ENCODE measurements at regions not wholly inside any gene's neighbourhood (a gene's known extent, or its start where the extent isn't known, plus 50 kb on each side); places are given as distances from the start of the nearest gene placed in this dataset.

DNA sequence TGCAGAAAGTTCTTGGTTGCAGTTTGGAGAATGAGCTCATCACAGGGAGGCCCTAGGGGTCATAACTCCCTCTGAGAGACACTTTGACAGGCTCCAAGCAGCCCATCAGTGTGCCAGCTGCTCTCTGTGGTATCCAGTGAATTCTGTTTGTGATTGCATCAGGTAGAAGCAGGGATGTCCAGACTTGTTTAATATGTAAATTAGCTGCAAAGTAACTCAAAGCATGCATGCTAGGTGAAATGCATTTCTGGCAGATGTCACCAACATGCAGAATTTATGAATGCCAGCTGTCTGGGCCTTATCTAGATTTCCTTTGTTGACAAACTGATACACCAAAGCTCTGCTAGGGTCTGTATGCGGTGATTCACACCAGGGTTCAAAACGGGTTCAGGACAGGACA lies 123.6 kb upstream of the MTNR1B start (continued):
- TF ChIP-seq, protein P1, sequence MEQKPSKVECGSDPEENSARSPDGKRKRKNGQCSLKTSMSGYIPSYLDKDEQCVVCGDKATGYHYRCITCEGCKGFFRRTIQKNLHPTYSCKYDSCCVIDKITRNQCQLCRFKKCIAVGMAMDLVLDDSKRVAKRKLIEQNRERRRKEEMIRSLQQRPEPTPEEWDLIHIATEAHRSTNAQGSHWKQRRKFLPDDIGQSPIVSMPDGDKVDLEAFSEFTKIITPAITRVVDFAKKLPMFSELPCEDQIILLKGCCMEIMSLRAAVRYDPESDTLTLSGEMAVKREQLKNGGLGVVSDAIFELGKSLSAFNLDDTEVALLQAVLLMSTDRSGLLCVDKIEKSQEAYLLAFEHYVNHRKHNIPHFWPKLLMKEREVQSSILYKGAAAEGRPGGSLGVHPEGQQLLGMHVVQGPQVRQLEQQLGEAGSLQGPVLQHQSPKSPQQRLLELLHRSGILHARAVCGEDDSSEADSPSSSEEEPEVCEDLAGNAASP (CRISPR knock-in tag; IDR thresholded peaks at IDR 0.05; ENCODE audit: borderline replicate concordance) = no peak
- TF ChIP-seq, protein P2, sequence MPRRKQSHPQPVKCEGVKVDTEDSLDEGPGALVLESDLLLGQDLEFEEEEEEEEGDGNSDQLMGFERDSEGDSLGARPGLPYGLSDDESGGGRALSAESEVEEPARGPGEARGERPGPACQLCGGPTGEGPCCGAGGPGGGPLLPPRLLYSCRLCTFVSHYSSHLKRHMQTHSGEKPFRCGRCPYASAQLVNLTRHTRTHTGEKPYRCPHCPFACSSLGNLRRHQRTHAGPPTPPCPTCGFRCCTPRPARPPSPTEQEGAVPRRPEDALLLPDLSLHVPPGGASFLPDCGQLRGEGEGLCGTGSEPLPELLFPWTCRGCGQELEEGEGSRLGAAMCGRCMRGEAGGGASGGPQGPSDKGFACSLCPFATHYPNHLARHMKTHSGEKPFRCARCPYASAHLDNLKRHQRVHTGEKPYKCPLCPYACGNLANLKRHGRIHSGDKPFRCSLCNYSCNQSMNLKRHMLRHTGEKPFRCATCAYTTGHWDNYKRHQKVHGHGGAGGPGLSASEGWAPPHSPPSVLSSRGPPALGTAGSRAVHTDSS (CRISPR knock-in tag; conservative IDR thresholded peaks at IDR 0.05) = no peak
- TF ChIP-seq, protein P3, sequence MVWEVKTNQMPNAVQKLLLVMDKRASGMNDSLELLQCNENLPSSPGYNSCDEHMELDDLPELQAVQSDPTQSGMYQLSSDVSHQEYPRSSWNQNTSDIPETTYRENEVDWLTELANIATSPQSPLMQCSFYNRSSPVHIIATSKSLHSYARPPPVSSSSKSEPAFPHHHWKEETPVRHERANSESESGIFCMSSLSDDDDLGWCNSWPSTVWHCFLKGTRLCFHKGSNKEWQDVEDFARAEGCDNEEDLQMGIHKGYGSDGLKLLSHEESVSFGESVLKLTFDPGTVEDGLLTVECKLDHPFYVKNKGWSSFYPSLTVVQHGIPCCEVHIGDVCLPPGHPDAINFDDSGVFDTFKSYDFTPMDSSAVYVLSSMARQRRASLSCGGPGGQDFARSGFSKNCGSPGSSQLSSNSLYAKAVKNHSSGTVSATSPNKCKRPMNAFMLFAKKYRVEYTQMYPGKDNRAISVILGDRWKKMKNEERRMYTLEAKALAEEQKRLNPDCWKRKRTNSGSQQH (CRISPR knock-in tag; IDR thresholded peaks at IDR 0.05; ENCODE audit: low read depth) = no peak
- no peak for TF ChIP-seq RELA (CRISPR knock-in tag; IDR thresholded peaks at IDR 0.05)
- TF ChIP-seq XRCC5 (optimal IDR thresholded peaks at IDR 0.05; ENCODE audit: low read length) = no peak

DNA sequence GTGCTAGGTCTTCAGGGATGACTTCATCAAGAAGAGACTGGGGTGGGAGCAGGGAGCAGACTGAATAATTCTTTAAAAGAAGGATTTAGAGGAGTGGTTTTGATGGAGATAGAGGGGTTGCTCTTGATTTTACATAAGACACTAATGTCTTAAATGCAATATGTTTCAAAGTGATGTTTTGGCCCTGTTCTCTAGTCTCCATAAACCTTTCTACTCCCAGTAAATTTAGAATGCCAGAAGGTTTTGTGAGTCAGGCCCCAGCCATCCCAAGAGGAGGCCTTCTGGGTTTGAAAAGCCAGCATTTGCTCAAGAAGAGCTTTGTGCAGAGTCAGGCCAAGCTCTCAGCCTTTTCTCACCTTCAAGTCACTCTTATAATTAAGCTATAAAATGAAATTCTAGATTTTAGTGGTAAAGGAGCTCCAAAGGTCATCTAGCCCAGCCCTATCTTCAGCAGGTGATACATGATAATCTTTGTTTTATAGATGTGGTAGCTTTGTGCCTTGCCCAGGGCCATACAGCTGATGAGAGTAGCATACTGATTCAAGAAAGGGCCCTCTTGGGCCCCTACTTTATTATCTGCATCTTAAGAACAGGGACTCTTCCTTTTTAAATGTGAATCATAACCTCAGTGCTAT lies 122.8 kb upstream of the MTNR1B start:
- no peaks in the 10 kb centered on the region for H4K20me1 ChIP-seq (ENCODE audit: insufficient read depth, low read length)
- no peak overlapping the region for H3K27ac ChIP-seq (ENCODE audit: extremely low read length, insufficient read depth, low read length)
- H3K9ac ChIP-seq (ENCODE audit: insufficient read depth, low read depth, low read length) = no peak overlapping the region
- no TSS peak for BruUV-seq (replicated peaks)
- DNase-seq (ENCODE audit: low spot score) (no peak), FAIRE-seq (no peak), ATAC-seq (no peak)
- no peaks in the 10 kb centered on the region for H3K27me3 ChIP-seq (ENCODE audit: control insufficient read depth in 1 of 2, insufficient read depth in 2 of 2, low read length in 2 of 2)
- peaks cover 6% of the 10 kb centered on the region; the same call in 1 of the 2 replicates for H3K4me1 ChIP-seq (ENCODE audit: insufficient read depth, low read length)
- H3K79me2 ChIP-seq (ENCODE audit: insufficient read depth, low read length) = no peaks in the 10 kb centered on the region
- no peak overlapping the region for H2AFZ ChIP-seq (ENCODE audit: low read length)
- in situ Hi-C loops (cut with HindIII; ENCODE audit: extremely low pct_ligation_motif_present, low pct_unique_long_range_greater_than_20kb) = no loop called here
- POLR2A ChIA-PET = no interaction called here
- H3K4me2 ChIP-seq (ENCODE audit: low read depth, low read length) = no peak overlapping the region
- CTCF ChIA-PET (ENCODE audit: low intra/inter-chr PET ratio, low total read pairs) = no interaction called here
- no peak overlapping the region for H3K4me3 ChIP-seq (replicated peaks in 1 of 3; ENCODE audit: insufficient read depth in 1 of 3, low read depth in 2 of 3, low read length in 3 of 3)
- H3K9me3 ChIP-seq (ENCODE audit: low read length) = no peaks in the 10 kb centered on the region
- intact Hi-C loops (cut with micrococcal nuclease; ENCODE audit: unreplicated experiment) = no loop called here
- H3K36me3 ChIP-seq (replicated peaks in 1 of 2; ENCODE audit: control insufficient read depth in 1 of 2, insufficient read depth in 2 of 2, low read length in 2 of 2) = no peaks in the 10 kb centered on the region
- TF ChIP-seq KLF6 (CRISPR knock-in tag; IDR thresholded peaks at IDR 0.05) = no peak
- TF ChIP-seq MYNN (CRISPR knock-in tag; IDR thresholded peaks at IDR 0.05; ENCODE audit: low read depth) = no peak
- no peak for TF ChIP-seq MBNL3 (CRISPR knock-in tag; conservative IDR thresholded peaks at IDR 0.05)
- TF ChIP-seq NFIB (CRISPR knock-in tag; IDR thresholded peaks at IDR 0.05; ENCODE audit: borderline replicate concordance) = no peak
- TF ChIP-seq, protein P4, sequence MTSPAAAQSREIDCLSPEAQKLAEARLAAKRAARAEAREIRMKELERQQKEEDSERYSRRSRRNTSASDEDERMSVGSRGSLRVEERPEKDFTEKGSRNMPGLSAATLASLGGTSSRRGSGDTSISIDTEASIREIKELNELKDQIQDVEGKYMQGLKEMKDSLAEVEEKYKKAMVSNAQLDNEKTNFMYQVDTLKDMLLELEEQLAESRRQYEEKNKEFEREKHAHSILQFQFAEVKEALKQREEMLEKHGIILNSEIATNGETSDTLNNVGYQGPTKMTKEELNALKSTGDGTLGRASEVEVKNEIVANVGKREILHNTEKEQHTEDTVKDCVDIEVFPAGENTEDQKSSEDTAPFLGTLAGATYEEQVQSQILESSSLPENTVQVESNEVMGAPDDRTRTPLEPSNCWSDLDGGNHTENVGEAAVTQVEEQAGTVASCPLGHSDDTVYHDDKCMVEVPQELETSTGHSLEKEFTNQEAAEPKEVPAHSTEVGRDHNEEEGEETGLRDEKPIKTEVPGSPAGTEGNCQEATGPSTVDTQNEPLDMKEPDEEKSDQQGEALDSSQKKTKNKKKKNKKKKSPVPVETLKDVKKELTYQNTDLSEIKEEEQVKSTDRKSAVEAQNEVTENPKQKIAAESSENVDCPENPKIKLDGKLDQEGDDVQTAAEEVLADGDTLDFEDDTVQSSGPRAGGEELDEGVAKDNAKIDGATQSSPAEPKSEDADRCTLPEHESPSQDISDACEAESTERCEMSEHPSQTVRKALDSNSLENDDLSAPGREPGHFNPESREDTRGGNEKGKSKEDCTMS (CRISPR knock-in tag; conservative IDR thresholded peaks at IDR 0.05) = no peak
- no peak for TF ChIP-seq NCOR1 (IDR thresholded peaks at IDR 0.05; ENCODE audit: borderline replicate concordance, low read length)
- no peak for TF ChIP-seq CENPT (CRISPR knock-in tag; IDR thresholded peaks at IDR 0.05; ENCODE audit: low read depth)
- TF ChIP-seq, protein P5, sequence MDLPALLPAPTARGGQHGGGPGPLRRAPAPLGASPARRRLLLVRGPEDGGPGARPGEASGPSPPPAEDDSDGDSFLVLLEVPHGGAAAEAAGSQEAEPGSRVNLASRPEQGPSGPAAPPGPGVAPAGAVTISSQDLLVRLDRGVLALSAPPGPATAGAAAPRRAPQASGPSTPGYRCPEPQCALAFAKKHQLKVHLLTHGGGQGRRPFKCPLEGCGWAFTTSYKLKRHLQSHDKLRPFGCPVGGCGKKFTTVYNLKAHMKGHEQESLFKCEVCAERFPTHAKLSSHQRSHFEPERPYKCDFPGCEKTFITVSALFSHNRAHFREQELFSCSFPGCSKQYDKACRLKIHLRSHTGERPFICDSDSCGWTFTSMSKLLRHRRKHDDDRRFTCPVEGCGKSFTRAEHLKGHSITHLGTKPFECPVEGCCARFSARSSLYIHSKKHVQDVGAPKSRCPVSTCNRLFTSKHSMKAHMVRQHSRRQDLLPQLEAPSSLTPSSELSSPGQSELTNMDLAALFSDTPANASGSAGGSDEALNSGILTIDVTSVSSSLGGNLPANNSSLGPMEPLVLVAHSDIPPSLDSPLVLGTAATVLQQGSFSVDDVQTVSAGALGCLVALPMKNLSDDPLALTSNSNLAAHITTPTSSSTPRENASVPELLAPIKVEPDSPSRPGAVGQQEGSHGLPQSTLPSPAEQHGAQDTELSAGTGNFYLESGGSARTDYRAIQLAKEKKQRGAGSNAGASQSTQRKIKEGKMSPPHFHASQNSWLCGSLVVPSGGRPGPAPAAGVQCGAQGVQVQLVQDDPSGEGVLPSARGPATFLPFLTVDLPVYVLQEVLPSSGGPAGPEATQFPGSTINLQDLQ (CRISPR knock-in tag; IDR thresholded peaks at IDR 0.05) = no peak
- no peak for TF ChIP-seq SYNCRIP (IDR thresholded peaks at IDR 0.05; ENCODE audit: insufficient read depth, low read depth, low read length)
